Kidney epithelial cell (primary cell): ENCODE measurements at regions not wholly inside any gene's neighbourhood (a gene's known extent, or its start where the extent isn't known, plus 50 kb on each side); places are given as distances from the start of the nearest gene placed in this dataset.
A peak's percentile ranks its signal among the peaks of the same experiment; 100 is the strongest.

Source experiments
- DNase-seq: peaks from one replicate; pipeline ENCODE4 v3.0.0-alpha.2; 2010; ENCODE audit warnings: low read depth
- H3K27me3 ChIP-seq: 2 replicates; pipeline ENCODE4 v1.6.0; 2011; ENCODE audit warnings: low read length; ENCODE audit not compliant: control insufficient read depth, insufficient read depth
- H3K36me3 ChIP-seq: 2 replicates; pipeline ENCODE4 v1.5.1; 2011; ENCODE audit warnings: low read length; ENCODE audit not compliant: control insufficient read depth, insufficient read depth
- H3K4me3 ChIP-seq: 2 replicates; pipeline ENCODE4 v1.5.1; 2011; ENCODE audit warnings: low read depth, mild to moderate bottlenecking, control low read depth, low read length
- CTCF ChIP-seq: IDR thresholded peaks from 2 replicates; pipeline ENCODE4 v1.5.1; 2011; ENCODE audit warnings: mild to moderate bottlenecking, moderate library complexity, low read length, control low read depth, inconsistent platforms; ENCODE audit not compliant: insufficient read depth, poor library complexity, severe bottlenecking

GRCh38 chr4:24476282-24476681 is 108.1 kb downstream of the DHX15 start:
- Histone ChIP-seq H3K27me3 (peaks cover 8% of the 10 kb centered on the region), H3K4me3 (no peak overlapping the region), H3K36me3 (no peaks in the 10 kb centered on the region)
- DNase-seq: no peak
- peak; percentile 58 for TF ChIP-seq CTCF

DNA sequence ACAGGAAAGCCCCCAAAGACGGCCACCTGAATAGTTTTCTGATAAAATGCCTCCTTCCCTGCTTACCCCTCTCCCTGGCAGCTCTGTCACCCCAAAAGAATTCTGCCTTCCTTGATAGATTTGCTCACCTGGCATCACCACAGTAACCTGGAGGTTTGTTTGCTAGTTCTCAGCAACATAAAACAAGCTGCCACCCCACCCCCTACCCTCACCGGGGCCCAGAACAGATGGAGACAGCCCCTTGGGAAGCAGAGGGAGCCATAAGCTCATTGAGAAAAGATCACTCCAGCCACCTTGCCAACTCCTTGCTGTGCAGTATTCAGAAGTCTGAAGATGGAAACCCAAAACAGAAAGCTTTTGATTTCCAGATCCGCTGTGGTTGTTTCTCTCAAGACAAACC is 108.6 kb downstream of the DHX15 start:
- DNase-seq: no peak
- no peak for TF ChIP-seq CTCF
- no peak overlapping the region for H3K4me3 ChIP-seq
- no peaks in the 10 kb centered on the region for H3K36me3 ChIP-seq
- H3K27me3 ChIP-seq: peaks cover 8% of the 10 kb centered on the region

DNA sequence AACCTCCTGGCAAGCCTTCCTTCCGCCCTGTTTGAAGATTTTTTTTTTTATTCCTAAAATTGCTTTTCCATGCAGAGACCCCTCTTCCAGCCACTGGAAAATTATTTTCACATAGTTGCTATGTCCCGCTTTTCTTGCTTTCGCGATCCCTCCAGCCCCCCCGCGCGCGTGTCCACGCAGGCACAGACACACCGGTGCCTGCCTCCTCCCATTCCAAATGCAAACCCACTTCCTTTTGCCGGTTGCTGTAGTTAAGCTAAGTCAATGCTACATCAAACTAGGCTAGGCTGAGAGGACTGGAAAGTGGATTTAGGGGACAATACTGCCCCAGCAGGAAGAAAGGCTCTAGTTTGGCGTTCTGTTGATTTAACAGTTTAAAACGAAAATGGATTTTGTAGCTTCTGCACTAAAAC is 111.0 kb downstream of the DHX15 start:
- H3K4me3 ChIP-seq: peak overlapping the region; percentile 60
- TF ChIP-seq CTCF: no peak
- peaks cover 6% of the 10 kb centered on the region for H3K27me3 ChIP-seq
- DNase-seq: no peak
- H3K36me3 ChIP-seq: no peaks in the 10 kb centered on the region

GRCh38 chr4:24472514-24473308 is 111.6 kb downstream of the DHX15 start:
- H3K27me3 ChIP-seq: peaks cover 9% of the 10 kb centered on the region
- peak overlapping the region; percentile 60 for H3K4me3 ChIP-seq
- peak; percentile 66 for TF ChIP-seq CTCF
- DNase-seq: peak; percentile 44
- H3K36me3 ChIP-seq: no peaks in the 10 kb centered on the region

- DNase-seq: no peak
- no peaks in the 10 kb centered on the region for H3K36me3 ChIP-seq
- peak overlapping the region; percentile 60 for H3K4me3 ChIP-seq
- peaks cover 9% of the 10 kb centered on the region for H3K27me3 ChIP-seq
- no peak for TF ChIP-seq CTCF
These were observed 112.2 kb downstream of the DHX15 start for GRCh38 chr4:24472161-24472510.

DNA sequence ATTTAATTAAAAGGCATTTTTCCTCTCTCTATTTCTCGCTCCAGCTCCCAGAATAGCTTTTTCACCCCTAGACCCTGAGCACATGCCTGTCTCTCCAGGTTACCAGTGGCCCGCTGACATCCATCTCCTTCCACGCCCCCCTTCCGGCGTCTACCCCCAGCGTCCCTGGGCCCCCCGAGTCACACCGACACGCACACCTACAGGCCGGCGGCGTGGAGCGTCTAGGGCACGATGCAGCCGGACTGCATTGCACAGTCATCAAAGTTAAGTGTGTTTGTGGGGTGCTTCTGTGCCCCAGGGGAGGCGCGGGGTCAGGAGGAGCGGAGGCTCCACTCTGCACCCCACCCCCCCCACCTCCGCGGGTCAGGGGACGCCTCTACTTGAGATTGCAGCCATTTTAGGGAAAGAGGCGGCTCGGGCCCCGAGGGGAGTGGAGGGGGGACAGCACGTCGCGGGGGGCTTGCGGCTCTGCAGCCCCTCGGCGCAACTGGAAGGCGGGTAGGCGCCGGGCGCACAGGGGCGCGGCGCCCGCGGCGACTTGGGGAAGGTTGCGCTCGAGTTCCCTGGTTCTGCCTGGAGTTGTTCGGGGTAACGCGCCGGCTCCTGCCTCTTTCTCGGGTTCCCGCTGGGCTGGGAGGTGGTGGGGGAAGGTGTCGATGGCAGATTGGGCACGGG is 112.7 kb downstream of the DHX15 start:
- DNase-seq: no peak
- no peak for TF ChIP-seq CTCF
- Histone ChIP-seq H3K36me3 (no peaks in the 10 kb centered on the region), H3K4me3 (peak overlapping the region; percentile 60), H3K27me3 (peaks cover 9% of the 10 kb centered on the region)
